KBM-7 (cell line): ENCODE measurements at regions not wholly inside any gene's neighbourhood (a gene's known extent, or its start where the extent isn't known, plus 50 kb on each side); places are given as distances from the start of the nearest gene placed in this dataset.
A peak's percentile ranks its signal among the peaks of the same experiment; 100 is the strongest.
"Not testable (repeated sequence)": the region's sequence is repeated elsewhere in the genome, so short reads cannot be mapped to it uniquely, and the experiment has no call there.

Source experiments
- DNase-seq: peaks from one replicate; pipeline ENCODE4 v3.0.0-alpha.2; 2015
- in situ Hi-C: fragments of 300-500 bp; cut with MboI; formaldehyde crosslinking; loops from 2 replicates; pipeline ENCODE4 v1.14.3; 2020; ENCODE audit warnings: low sequenced_read_pairs, low pct_unique_long_range_greater_than_20kb, mixed read lengths

DNA sequence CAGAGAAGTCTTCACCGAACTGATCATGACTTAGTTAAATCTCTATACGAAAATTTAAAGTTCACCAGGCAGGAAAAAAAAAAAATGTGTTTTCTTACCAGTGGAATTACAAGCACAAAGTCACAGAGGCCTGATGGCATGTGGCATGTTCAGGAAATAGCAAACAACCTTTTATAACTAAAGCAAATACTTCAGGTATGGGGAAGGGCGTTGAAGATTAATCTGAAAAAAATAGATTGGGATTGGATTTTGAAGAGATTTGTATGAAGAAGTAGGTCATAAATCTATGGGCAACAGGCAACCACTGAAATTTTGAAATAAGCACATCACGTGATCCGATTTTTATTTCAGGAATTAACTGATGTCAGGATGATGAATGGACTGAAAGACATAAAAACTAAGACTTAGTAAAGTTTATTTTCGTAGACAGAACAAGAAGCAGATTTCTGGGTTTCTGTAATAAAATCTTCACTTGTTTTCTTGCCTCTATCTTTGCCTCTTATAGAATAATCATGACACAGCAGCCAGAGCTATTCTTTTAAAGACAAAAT is 295.9 kb upstream of the ADGRL4 start:
- DNase-seq = no peak
- in situ Hi-C loops = no loop called here

DNA sequence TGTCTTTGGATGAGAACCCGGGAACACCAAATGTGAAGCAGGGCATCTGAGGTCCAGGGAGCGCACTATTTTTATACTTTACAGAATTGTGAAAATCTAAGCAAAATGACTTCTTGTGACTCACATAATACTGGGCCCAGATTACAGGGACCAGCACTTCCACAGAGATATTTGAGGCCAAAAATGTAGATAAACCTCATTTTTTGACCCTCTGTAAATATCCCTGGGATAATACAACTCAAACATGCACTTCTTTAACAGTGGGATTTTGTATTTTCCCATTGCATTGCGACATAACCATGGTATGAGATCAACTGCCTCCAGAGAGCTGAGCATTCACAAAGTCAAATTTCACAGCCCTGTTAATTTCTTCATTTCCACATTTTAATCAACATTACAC is 289.4 kb upstream of the ADGRL4 start:
- in situ Hi-C loops = no loop called here

DNA sequence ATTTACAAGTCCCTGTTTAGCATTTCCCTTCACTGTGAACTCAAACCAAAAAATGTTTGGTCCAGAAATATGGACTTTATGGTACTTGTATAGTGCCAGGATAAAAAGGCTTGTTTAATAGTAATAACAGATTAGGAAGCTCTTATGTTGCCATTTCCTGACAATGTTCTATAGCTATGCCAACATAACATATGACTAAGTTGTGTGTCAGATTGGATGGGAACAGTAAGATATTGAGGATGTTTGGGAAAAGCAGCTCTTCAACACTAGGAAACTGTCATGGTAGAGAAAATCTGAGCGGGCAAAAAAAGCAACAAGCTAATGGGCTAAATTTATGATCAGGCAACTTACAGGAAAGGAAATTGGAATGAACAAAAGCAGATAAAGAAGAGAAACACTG is 287.1 kb upstream of the ADGRL4 start:
- no peak for DNase-seq
- in situ Hi-C loops = no loop called here

More for the DNA sequence above, 289.4 kb upstream of the ADGRL4 start:
- DNase-seq = no peak

DNA sequence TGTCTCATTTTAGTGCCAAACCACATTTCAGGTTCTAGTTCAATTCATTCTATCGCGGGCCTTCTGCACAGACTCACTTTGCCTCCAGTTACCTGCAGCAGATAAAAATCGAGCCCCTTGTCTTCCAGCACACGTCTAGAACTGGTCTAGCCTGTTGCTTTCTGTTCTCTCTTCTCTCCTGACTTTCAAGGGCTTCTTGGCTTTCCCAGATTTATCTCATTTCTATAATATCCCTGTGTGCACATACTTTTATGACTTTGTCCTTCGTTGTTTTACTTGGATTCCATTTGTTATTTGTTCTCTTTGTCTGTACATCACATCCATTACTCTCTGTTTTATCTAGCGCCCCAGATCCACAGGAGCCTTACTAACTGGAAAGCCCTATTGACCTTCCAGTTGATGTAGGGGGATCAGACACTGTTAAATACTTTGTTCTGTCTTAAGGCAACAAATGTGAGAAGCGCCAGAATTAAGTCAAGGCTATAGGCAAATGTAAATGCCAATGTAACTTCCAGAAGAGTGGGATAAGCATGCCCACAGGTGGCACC is 284.5 kb upstream of the ADGRL4 start:
- DNase-seq = no peak
- in situ Hi-C loops = no loop called here

DNA sequence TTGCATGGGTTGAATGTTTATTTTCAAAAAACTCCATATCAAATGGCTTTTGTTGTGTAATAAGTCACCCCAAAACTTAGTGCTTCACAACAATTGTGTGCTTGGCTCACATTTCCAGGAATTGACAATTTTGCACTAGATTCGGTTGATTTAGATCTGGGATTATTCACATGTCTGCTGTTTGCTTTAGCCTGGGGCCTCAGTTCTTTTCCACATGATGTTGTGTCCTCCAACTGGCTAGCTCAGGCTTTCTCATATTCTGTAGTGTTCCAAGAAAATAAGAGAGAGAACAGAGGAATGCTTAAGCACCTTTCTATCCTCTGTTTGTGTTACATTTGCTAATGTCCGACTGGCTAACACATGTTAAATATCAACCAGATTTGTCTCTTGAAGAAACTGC is 281.5 kb upstream of the ADGRL4 start:
- in situ Hi-C loops = no loop called here
- DNase-seq = no peak

DNA sequence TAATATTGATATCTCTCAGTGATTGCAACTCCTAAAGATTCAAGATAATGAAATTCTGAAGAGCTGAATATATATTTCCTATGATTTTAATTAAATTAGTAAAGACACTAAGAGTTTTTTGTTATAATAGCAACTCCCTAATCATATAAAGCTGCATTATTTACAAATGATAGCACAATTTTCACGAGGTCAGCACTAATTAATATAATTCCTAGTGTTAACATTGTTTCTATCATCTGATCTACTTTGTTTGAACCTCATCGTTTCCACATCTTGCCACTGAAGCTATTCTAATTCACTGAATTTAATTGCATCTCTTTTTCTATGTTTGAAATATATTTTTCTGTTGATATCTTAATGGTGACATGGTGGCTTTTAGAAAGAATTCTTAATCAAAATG is 279.1 kb upstream of the ADGRL4 start:
- in situ Hi-C loops = no loop called here
- no peak for DNase-seq

DNA sequence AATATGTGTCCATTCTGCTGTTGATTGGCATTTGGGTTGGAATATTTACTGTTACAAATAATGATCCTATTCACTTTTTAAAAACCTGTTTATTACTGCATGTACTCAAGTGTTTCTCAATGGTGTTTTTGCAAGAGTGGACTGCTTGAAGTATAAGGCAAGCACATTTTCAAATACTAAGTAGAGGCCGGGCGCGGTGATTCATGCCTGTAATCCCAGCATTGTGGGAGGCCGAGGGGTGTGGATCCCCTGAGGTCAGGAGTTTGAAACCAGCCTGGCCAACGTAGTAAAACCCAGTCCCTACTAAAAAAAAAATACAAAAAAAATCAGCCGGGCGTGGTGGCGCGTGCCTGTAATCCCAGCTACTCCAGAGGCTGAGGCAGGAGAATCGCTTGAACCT is 276.9 kb upstream of the ADGRL4 start:
- DNase-seq = no peak
- in situ Hi-C loops = no loop called here

DNA sequence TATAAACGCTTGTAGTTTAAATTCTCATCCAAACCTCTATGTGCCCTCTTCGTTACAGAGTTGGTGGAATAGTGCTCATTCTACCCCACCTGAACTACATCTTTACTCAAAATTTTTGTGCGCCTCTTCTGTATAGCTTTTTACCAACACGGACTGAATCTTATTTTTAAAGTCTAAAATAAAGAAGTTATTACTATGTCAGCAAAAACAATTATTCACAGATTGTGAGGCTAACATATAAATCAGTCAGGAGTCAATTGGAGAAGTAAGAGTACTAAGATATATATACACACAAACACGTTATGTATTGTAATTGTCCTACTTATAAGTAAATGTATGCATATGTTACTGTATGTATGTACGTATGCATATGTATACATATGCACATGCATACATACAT is 274.9 kb upstream of the ADGRL4 start:
- in situ Hi-C loops = no loop called here
- DNase-seq = no peak

DNA sequence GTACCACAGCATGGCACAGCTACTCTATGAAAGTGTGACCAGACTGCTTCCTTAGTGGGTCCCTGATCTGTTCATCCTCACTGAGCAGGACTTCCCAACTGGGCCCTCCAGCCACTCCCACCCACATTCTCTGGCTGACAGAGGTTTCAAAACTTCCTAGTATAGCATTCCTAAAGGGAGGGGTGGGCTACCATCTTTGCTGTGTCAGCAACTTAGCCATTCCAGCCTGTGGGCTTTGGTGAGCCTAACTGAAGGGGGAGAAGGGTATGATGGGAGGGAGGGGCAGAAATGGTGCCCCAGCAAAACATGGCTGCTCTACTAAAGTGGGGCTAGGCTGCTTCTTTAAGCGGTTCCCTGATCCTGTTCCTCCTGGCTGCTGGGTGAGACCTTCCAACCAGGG is 265.2 kb upstream of the ADGRL4 start:
- no peak for DNase-seq
- in situ Hi-C loops = no loop called here

DNA sequence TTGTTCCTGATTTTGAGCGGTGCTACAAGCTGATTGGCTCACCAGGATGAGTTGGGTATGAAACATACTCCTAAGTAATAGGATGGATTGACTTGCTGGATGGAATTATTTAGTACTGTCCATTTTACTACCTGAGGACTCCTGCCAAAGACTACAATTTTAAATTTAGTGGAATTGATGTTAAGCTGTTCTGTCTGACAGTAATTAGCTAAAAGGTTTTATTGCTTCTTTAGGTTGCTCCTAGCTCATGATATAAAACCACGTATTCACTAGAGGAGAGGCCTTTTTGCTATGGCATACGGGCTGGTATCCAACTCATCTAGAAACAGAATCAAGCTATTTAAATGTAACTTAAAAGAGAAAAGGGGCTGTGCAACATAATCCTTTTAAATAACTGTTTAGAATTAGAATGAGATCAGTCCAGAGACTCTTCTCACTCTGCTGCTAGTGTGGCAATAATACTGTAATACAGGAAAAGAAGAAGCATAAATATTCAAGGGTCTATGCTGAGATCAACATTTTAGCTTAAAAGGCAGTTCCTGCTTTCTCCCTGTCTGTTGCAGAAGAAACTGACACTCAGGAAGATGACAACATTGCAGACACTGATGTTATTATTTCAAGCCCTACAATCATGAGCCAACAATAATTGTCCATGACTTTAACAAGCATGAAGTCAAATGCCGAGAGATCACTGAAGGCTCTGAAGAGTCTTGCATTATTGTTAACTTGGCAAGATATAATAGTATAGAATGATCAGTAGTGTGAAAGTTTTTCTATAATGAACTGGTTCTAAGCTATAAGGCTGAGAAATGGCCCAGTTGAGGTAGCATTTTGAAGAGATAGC is 258.7 kb upstream of the ADGRL4 start:
- in situ Hi-C loops = no loop called here
- no peak for DNase-seq

DNA sequence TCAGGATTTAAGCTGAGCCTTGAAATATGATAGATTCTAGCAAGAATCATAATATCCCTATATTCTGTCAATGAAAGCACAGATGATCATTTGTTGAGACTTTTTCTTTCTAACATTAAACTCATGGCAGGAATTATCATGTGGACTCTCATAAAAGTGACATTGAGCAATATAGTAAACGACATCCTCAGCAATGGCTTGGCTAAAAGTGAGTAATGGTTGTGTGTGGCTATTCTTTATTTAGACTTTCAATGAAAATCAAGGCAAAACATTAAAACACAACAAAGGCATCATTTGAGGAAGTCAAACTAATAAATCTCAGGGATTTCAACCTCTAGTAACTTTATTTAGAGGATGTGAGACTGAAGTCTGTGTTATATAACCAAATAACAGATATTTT is 257.8 kb upstream of the ADGRL4 start:
- DNase-seq = no peak
- in situ Hi-C loops = no loop called here

DNA sequence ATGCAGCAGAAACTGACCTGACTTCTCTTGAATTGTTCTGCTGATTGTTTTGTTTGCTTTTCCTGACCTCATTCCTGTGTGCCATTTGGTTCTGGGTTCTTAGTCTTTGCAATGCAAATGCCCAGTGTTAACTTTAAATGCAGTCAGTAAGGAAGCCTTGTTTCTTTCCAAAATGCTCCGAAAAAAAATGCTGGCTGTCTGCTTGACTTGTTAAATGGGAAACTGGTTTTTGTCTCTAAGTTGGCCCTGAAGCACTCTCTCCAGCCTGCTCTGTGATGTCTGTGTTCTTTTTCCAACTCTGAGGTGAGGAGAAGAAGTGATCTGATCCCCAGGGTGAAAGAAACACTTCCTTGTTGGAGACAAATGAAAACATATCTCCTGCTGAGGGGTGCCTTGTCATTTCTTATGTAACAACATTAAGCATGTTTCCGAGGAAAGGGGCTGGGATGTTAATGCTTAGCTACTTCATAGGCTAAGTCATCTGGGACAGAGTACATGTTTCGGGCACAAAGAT is 256.3 kb upstream of the ADGRL4 start:
- in situ Hi-C loops = no loop called here
- DNase-seq = no peak

DNA sequence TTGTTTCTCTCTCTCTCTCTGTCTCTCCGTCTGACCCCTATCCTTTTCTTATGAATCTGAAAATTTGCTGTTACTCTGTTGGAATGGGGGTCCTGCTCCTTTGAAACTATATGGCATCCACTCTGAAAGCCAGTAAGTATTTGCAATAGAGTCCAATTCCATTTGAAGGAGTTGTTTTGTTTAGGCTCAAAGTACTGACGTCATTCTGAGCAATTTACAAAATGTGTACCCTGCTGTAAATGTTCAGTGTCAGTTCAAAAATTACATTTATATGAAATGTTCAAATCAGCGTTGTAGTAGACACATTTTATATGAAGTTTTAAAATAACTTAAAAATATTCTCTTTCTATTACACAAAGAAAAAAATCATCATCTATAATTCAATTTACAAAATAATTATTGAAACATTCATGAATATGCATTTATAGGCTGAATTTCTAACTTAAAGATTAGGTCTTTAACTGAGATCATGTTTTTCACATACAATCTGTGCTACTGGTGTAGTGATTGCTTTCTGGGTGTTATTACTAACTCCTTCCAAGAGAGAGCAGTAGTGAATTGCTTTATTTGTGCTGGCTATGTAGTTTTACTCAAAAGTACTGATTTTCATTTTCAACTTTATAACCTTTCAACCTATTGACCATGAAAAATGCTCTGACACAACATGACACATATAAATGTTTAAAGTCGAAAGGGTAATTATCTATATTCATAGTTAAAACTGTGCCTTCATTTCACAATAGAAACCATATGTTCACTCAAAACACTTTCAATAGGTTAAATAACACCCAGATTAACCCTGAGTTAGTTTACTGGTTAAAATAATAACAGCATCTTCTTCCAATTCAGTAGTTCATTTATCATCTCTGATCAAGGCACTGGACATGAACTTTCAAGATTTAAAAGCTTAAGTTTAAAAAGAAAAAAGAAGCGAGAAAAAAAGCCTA is 253.1 kb upstream of the ADGRL4 start:
- DNase-seq = peak; percentile 3
- in situ Hi-C loops = no loop called here

DNA sequence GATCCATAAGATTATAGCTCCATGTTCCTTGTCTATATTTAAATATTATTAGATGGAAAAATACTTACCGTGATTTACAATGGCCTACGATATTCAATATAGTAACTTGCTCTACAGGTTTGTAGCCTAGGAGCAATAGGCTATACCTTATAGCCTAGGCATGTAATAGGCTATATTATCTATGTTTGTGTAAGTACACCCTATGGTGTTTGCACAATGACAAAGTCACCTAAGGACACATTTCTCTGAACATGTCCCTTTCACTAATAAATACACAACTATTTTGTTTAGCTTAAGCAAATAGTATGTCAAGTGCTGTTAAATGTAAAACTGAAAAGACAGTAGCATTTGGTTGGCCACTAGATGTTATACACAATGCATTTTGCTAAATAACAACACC is 248.9 kb upstream of the ADGRL4 start:
- no peak for DNase-seq
- in situ Hi-C loops = no loop called here

DNA sequence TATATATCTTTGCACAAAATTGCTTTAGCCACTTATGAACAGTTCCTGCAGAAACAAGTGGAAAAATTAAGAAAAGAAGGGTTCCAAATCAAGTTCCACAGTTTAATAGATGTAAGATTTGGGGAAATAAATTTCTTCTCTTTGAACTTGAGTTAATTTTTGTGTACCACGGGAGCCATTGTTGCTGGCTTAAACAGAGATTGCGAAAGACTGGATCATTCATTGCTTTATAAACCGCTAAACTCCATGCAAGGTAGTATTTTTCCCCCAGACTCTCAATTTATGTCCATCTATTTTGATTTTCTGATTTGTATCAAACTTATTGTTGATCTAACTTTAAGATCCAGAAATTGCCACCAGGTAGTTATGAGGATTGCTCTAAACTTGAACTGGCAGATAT is 246.1 kb upstream of the ADGRL4 start:
- in situ Hi-C loops = no loop called here
- DNase-seq = no peak

DNA sequence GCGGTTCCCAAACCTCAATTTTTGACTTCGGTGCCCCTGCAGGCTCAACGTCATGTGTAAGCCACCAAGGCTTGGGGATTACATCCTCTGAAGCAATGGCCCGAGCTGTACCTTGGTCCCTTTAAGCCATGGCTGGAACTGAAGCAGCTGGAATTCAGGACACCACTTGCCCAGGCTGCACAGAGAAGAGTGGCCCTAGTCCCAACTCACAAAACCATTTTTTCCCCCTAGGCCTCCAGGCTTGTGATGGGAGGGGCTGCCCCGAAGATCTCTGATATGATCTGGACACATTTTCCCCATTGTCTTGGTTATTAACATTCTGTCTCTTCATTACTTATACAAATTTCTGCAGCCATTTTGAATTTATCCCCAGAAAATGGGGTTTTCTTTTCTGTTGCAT is 233.3 kb upstream of the ADGRL4 start:
- in situ Hi-C loops = no loop called here
- no peak for DNase-seq

DNA sequence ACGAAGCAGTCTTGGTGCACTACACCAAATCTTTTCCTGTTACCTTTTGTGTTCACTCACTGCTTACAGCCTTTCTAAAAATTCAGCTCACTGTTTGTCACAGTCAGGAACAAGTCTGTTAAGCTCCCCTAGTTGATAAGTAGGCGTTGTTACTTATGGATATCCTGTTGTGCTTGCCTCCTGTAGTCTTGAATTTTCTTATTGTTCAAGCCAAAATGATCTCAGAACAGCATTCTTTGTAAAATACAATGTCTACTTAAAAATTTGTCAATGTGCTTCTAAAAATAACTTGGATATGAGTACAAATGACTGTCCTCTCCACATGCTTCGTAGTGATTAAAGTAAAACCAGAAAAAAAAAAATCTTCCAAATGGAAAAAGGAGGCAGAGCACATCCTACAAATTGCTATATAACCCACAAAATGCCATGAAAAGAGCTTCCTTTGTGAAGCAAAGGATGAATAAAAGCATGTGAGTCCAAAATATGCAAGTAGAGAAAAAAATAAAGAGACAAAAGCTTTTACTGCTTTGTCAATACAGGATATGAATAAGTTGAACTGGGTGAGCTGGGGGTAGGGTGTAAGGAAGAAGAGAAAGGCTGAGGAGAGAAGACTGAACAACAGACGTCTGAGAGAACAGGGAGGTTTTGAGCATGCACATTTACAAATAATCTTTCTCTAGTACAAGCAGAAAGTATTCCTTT is 228.9 kb upstream of the ADGRL4 start:
- in situ Hi-C loops = no loop called here
- no peak for DNase-seq

DNA sequence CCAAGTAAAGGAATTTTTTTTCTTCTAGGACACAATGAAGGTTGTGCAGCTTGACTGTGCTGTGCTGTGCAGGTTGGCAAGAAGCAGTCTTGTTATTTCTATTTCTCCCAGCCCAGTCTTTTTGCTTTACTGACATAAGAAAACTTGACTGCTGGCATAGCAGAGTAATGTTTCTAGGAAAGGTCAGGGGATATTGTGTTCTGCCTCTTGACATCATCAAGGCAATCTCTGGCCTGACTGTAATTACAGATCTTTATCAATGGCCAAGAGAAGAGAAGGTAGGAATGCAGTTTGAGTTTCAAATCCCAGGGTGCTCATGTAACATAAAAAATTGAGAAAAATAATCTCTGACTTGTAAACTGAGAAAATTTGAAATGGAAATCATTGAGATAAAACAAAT is 226.3 kb upstream of the ADGRL4 start:
- DNase-seq = no peak
- in situ Hi-C loops = no loop called here

DNA sequence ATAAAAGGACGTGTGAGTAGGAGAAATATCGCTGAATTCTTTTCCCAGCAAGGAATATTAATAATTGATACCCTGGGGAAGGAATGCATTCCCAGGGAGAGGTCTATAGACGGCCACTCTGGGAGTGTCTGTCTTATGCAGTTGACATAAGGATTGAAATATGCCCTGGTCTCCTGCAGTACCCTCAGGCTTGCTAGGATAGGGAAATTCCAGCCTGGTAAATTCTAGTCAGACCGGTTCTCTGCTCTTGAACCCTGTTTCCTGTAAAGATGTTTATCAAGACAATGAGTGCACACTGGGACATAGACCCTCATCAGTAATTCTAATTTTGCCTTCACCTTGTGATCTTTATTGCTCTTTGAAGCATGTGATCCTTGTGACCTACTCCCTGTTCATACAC is 224.2 kb upstream of the ADGRL4 start:
- in situ Hi-C loops, DNase-seq: not testable (repeated sequence)
